Bone marrow (tissue), 2 donors: ENCODE measurements at regions not wholly inside any gene's neighbourhood (a gene's known extent, or its start where the extent isn't known, plus 50 kb on each side); places are given as distances from the start of the nearest gene placed in this dataset.

Experiments
- DNase-seq, 2 donors: peaks; one replicate each; lab custom pipeline; 2025; lab: John Stamatoyannopoulos, UW

- DNase-seq: no peak
These were observed 80.6 kb upstream of the BHLHE23 start for GRCh38 chr20:63087236-63087871.

- DNase-seq: no peak
These were observed 79.9 kb upstream of the BHLHE23 start for GRCh38 chr20:63086421-63087235.

DNA sequence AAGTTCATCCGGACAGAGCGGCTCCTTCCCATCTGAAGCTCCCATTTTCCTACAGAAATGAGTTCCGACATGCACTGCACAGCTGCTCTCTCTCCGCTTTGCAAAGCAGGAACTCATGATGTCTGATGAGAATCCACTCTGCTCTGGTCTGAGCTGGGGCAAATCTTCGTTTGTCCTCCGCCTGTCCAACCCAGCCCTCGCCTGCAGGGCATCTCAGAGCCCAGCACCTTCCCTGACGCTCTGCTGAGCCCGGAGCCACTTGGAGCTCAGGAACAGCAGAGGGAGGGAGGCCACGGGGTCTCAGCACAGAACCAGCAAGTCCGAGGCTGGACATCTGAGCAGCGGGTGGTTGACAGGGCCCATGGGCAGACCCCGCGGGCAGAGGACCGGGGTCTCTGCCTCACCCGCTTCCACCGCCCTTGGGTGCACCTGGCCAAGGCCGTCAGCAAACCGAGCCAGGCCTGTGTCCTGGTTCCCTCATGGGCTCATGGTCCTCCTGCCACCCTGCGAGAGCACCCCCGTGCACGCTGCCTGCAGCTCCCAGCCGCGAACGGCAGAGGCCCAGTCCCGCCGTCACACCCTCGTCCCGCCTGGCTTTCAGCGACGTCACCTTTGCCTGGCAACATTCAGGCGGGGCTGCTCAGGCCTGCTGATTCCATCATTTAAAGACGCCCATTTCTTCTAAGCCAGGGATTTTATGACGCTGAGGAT lies 78.5 kb upstream of the BHLHE23 start:
- no peak for DNase-seq

GRCh38 chr20:63084563-63084927 lies 77.8 kb upstream of the BHLHE23 start:
- DNase-seq: no peak

DNA sequence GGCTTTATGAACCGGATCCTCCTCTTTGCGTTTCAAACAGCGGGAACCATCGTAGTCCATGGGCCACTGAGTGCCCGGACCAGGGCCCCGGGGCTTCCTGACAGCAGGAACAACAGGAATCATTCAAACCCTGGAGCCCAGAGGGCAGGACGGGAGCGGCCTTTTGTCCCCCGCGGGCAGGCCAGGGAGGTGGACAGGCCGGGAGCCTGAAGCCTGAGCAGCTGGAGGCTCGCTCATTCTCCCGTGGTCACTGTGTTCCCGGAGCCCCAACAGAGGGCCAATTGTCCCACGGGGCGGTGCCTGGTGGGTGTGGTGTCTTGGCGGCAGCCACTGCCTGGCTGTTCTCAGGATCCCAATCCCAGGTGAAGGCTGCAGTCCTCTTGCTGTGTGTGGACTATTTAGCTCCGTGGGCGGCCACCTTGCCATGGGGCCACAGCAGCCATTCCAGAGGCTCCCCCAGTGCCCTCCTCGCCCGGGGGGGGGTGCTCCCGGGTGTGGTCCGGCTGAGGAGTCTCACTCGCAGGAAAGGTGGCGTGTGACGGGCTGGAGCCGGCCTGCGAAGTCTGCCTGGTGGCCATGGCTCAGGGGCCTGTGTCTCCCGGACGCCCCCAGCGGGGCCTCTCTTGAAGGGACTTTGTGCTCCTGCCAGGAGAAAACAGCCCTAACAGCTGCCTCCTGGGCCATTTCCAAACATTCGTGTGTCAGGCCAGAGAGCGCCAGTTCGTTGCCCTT lies 77.2 kb upstream of the BHLHE23 start:
- no peak for DNase-seq

- no peak for DNase-seq
These were observed 76.4 kb upstream of the BHLHE23 start for GRCh38 chr20:63082939-63083735.

GRCh38 chr20:63082308-63082938 lies 75.7 kb upstream of the BHLHE23 start:
- no peak for DNase-seq

- no peak for DNase-seq
These were observed 75.1 kb upstream of the BHLHE23 start for GRCh38 chr20:63081831-63082230.

GRCh38 chr20:63081351-63081750 lies 74.6 kb upstream of the BHLHE23 start:
- DNase-seq: no peak

DNA sequence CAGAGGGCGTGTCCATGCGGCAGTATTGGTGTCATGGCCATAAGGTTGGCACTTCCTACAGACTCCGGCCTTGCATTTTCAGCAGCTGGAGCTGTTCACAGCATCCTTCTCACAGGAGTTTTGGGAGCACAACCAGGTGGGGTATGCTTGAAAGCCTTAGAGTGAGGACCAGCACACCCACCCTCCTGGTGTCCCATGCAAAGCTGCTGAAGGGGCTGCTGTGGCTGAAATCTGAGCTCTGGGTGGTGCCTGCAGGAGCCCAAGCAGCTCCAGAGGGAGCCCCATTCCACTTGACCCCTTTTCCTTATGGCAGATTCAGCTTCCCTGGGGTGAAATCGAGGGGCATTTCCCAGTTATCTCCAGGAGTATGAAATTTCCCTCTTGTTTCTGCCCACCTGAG lies 74.0 kb upstream of the BHLHE23 start:
- DNase-seq: no peak

DNA sequence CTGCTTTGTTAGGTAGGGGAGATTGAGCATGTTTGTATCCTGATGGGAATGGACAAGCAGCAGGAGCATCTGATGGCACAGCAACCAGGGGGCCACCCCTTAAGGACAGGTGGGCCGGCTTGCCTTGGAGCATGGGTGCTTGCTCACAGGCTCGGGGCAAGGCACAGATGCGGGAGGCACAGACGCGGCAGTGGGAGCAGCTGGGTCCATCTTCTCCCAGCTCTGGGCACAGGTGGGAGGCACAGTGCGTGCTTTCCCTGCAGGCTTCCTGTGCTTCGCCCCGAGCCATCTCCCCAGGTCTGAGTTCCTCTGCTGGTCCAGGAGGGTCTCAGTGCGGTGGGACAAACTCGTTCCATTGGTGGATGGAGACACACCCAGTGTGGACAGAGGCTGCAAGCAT lies 73.6 kb upstream of the BHLHE23 start:
- DNase-seq: no peak

GRCh38 chr20:63079971-63080370 lies 73.2 kb upstream of the BHLHE23 start:
- DNase-seq: no peak

DNA sequence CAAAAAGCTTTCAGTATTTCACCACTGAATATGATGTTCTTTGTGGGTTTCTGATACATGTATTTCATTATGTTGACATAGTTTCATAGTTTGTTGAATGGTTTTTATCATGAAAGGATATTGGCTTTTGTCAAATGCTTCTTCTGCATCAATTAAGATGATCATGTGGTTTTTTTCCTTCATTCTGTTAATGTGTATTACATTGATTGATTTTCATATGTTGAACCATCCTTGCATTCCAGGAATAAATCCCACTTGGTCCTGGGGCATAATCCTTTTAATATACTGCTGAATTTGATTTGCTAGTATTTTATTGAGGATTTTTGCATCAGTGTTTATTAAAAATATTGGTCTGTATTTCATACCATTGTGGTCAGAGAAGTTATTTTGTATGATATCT lies 70.9 kb upstream of the BHLHE23 start:
- no peak for DNase-seq

GRCh38 chr20:63076421-63076820 lies 69.7 kb upstream of the BHLHE23 start:
- DNase-seq: no peak

GRCh38 chr20:63074631-63075030 lies 67.9 kb upstream of the BHLHE23 start:
- DNase-seq: no peak

DNA sequence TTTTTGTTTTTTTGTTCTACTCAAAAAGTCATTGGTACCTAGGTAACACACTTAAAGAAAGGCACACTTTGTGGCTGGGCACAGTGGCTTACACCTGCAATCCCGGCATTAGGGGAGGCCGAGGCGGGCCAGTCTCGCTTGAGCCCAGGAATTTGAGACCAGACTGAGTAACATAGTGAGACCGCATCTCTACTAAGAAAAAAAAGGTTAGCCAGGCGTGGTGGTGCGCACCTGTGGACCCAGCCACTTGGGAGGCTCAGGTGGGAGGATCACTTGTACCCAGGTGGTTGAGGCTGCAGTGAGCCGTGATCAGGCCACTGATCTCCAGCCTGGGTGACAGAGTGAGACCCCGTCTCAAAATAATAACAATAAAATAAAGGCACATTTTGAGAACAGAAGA lies 67.4 kb upstream of the BHLHE23 start:
- no peak for DNase-seq

DNA sequence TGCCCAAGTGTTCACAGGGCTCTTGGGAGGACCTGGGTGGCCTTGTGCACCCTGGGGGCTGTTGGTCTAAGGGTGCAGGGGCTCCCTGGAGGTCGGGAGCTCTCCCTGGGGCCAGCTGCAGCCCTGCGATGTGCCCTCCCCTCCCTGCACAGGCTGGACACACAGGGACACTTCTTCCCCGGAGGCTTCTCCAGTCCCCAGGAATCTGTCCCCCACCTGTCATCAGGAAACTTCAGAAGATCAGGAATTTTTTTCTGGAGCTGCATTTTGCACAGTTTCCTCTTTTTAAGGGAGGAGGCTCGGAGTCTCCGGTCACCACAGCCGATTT lies 66.9 kb upstream of the BHLHE23 start:
- DNase-seq: no peak

DNA sequence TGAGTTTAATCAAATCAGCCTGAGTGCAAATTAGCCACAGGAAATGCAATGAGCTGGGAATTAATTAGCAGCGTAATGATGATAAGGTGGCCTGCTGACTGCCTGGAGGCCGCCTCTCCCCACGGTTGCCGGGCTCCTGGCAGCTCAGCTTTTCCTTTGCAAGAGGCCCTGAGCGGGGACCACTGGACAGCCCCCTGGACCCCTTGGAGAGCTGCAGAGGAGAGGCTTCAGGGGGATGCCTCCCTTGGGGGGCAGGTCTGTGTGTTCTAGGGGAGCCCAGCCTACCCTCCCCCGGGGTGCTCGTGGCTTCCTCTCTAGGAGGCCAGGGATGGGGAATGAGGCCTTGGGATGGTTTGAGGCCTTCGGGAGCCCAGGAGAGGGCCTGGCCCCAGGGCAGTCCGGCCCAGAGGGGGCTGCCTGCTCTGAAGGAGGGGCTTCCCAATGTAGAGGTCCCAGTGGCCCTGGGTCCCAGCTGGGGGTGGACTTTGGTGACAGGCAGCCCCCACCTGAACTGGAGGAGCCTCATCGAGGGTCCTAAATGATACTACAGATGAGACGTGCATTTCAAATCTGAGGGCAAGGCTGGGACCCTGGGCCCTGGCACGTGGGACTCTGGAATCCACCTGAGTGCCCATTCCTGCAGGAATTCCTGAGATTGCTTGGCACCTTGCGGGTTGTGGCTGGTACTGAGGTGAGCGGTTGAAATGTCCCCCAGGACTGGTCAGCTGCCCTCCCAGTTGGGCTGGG lies 66.4 kb upstream of the BHLHE23 start:
- no peak for DNase-seq

DNA sequence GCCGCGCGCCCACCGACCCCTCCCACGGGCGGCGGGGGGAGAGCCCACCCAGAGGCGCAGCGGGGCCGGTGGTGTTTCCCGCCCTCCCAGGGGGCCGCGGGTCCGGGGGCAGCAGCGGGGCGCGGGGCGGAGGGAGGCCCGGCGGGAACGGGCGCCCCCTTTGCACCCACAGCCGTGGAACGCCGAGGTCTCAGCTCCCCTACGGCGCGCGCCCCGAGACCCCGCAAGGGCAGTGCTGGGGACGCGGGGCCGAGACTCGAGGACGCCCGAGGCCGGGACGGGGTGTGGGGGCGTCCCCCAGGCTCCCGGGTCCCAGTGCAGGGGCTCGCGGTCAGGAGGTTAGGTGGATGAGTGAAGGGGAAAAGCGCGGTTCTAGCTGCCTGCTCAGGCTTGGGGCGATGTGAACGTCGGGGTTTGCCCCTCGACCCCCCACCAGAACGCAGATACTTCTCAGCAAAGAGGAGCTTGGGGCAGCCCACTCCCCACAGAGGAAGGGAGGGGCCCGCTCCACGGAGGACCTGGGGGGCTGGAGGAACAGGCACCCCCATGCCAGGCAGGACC lies 65.5 kb upstream of the BHLHE23 start:
- DNase-seq: no peak

- DNase-seq: no peak
These were observed 64.9 kb upstream of the BHLHE23 start for GRCh38 chr20:63071541-63072181.
